Body of pancreas (tissue), 4 donors: ENCODE measurements at regions not wholly inside any gene's neighbourhood (a gene's known extent, or its start where the extent isn't known, plus 50 kb on each side); places are given as distances from the start of the nearest gene placed in this dataset.

ENCODE experiments used
- ATAC-seq: fragments of 150-250 bp; one replicate; pipeline ENCODE4 v1.9.1; 2016
- DNase-seq, 4 donors: peaks; one replicate each; pipeline ENCODE4 v3.0.0-alpha.2; 2019
- H3K27ac ChIP-seq, 4 donors: fragments of 200-600 bp; sonication (generic); 1 replicate in 3 of 4; 2 replicates in 1 of 4; pipeline versions ENCODE4 v1.5.1 to v1.6.1; 2016 to 2019; ENCODE audit warnings: mild to moderate bottlenecking in 1 of 4, mixed read lengths in 1 of 4, moderate library complexity in 1 of 4
- H3K27me3 ChIP-seq, 2 donors: fragments of 200-600 bp; sonication (generic); one replicate each; pipeline ENCODE4 v1.6.0; 2016; ENCODE audit warnings: mild to moderate bottlenecking in 1 of 2
- H3K36me3 ChIP-seq, 2 donors: fragments of 200-600 bp; sonication (generic); replicated peaks in 1 of 2; 2 replicates each; pipeline ENCODE4 v1.5.1; 2016; ENCODE audit warnings: low read depth in 2 of 2; ENCODE audit not compliant: insufficient read depth in 1 of 2
- H3K4me1 ChIP-seq: fragments of 200-600 bp; sonication (generic); one replicate; pipeline ENCODE4 v1.6.0; 2016
- H3K4me3 ChIP-seq, 2 donors: fragments of 200-600 bp; sonication (generic); 1 replicate in 1 of 2; 2 replicates in 1 of 2; pipeline ENCODE4 v1.5.1; 2016 to 2019
- H3K9me3 ChIP-seq, 3 donors: fragments of 200-600 bp; sonication (generic); 1 replicate in 2 of 3; 2 replicates in 1 of 3; pipeline ENCODE4 v1.5.1; 2016
- CTCF ChIP-seq, 7 experiments: fragments of 450-650 bp in 4 of 7; fragments of 200-600 bp in 3 of 7; sonication (generic) in 3 of 7; IDR thresholded peaks; one replicate each; pipeline ENCODE4 v1.5.1; 2016 to 2019; ENCODE audit warnings: antibody characterized with exemption in 7 of 7
- POLR2A ChIP-seq, 3 donors: fragments of 450-650 bp; IDR thresholded peaks; one replicate each; pipeline ENCODE4 v1.6.1; 2016; ENCODE audit warnings: antibody characterized with exemption in 3 of 3, mild to moderate bottlenecking in 2 of 3
- WGBS, 2 donors: methylation state at CpG; one replicate each; pipeline ENCODE4 v1.1.5; 2017; 5-methylcytosine and 5-hydroxymethylcytosine counted together
- intact Hi-C: fragments of 100-400 bp; cut with DNase I; formaldehyde crosslinking; loops from one replicate; pipeline ENCODE4 v1.15.1; 2023

- Histone ChIP-seq H3K4me3 (no peak overlapping the region), H3K27me3 (no peaks in the 10 kb centered on the region), H3K36me3 (no peaks in the 10 kb centered on the region), H3K27ac (no peak overlapping the region), H3K4me1 (no peaks in the 10 kb centered on the region), H3K9me3 (no peaks in the 10 kb centered on the region)
- 75 to 100% methylated on average over 1 of the region's 3 CpGs for WGBS, 2 donors
- ATAC-seq = no peak
- intact Hi-C loops = no loop called here
- DNase-seq = no peak
- TF ChIP-seq CTCF (IDR thresholded peaks at IDR 0.05) = no peak
These were observed 513.1 kb upstream of the CNKSR2 start for GRCh38 chrX:20861113-20861512.

- DNase-seq (peak in 1 of 4 donors; percentile 4), ATAC-seq (no peak)
- WGBS, 2 donors = 31 to 42% methylated on average over 3 of the region's 3 CpGs
- no peaks in the 10 kb centered on the region for H3K9me3 ChIP-seq
- H3K36me3 ChIP-seq = no peaks in the 10 kb centered on the region
- H3K4me1 ChIP-seq = no peaks in the 10 kb centered on the region
- H3K27ac ChIP-seq = no peak overlapping the region
- TF ChIP-seq CTCF (IDR thresholded peaks at IDR 0.05) = no peak
- TF ChIP-seq POLR2A (IDR thresholded peaks at IDR 0.05) = no peak
- H3K27me3 ChIP-seq = no peaks in the 10 kb centered on the region
- no peak overlapping the region for H3K4me3 ChIP-seq
- intact Hi-C loops = no loop called here
These were observed 516.5 kb upstream of the CNKSR2 start for GRCh38 chrX:20857746-20858145.

- H3K27ac ChIP-seq = no peak overlapping the region
- WGBS, 2 donors = 69 to 80% methylated on average over 3 of the region's 3 CpGs
- no peaks in the 10 kb centered on the region for H3K27me3 ChIP-seq
- H3K9me3 ChIP-seq = no peaks in the 10 kb centered on the region
- ATAC-seq = no peak
- H3K4me1 ChIP-seq = no peaks in the 10 kb centered on the region
- DNase-seq = no peak
- TF ChIP-seq POLR2A (IDR thresholded peaks at IDR 0.05) = no peak
- no peak for TF ChIP-seq CTCF (IDR thresholded peaks at IDR 0.05)
- H3K36me3 ChIP-seq = no peaks in the 10 kb centered on the region
- no peak overlapping the region for H3K4me3 ChIP-seq
- intact Hi-C loops = no loop called here
These were observed 535.7 kb upstream of the CNKSR2 start for GRCh38 chrX:20838477-20838876.

GRCh38 chrX:20829665-20830491 lies 544.3 kb upstream of the CNKSR2 start:
- no peak for ATAC-seq
- H3K27me3 ChIP-seq = no peaks in the 10 kb centered on the region
- H3K4me1 ChIP-seq = no peaks in the 10 kb centered on the region
- H3K9me3 ChIP-seq = no peaks in the 10 kb centered on the region
- no peaks in the 10 kb centered on the region for H3K36me3 ChIP-seq
- TF ChIP-seq POLR2A (IDR thresholded peaks at IDR 0.05) (no peak), CTCF (IDR thresholded peaks at IDR 0.05) (no peak)
- intact Hi-C loops = no loop called here
- no peak overlapping the region for H3K27ac ChIP-seq
- WGBS, 2 donors = 15 to 22% methylated on average over 5 of the region's 5 CpGs
- DNase-seq = no peak
- H3K4me3 ChIP-seq = no peak overlapping the region

- DNase-seq (no peak), ATAC-seq (no peak)
- Histone ChIP-seq H3K4me1 (no peaks in the 10 kb centered on the region), H3K27ac (no peak overlapping the region), H3K4me3 (no peak overlapping the region), H3K27me3 (no peaks in the 10 kb centered on the region), H3K9me3 (no peaks in the 10 kb centered on the region), H3K36me3 (no peaks in the 10 kb centered on the region)
- intact Hi-C loops = no loop called here
- TF ChIP-seq CTCF (IDR thresholded peaks at IDR 0.05) (no peak), POLR2A (IDR thresholded peaks at IDR 0.05) (no peak)
- 72 to 73% methylated on average over 2 of the region's 2 CpGs for WGBS, 2 donors
These were observed 548.2 kb upstream of the CNKSR2 start for GRCh38 chrX:20825984-20826383.
